GM18907 (cell line): ENCODE measurements at regions not wholly inside any gene's neighbourhood (a gene's known extent, or its start where the extent isn't known, plus 50 kb on each side); places are given as distances from the start of the nearest gene placed in this dataset.

Experiments used
- ATAC-seq: cut with Tn5 transposase; IDR thresholded peaks from one replicate; pipeline ENCODE4 v1.9.1; 2021; ENCODE audit warnings: mild to moderate bottlenecking, moderate library complexity; ENCODE audit not compliant: unreplicated experiment

- ATAC-seq = no peak
Observed at GRCh38 chr3:174767853-174768382, 91.2 kb upstream of the NAALADL2 start.

DNA sequence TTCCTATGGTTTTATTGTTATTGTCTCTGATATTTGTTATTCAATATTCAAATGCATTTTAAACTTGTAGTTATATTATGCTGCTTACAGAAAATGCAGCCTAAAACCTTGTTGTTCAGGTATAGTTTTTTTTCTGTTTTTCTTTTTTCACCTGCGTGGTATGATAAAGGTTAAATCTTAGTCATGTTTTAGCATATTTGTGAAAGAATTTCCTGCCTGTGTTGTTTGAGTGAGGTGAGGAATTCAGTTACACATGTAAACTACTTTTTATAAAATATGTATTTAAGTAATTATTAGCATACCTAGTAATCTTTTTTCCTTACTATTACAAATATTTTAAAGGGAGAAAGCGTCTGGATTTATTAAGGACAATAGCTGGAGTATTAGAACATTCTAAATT is 90.0 kb upstream of the NAALADL2 start:
- ATAC-seq = no peak

GRCh38 chr3:174775603-174776002 is 83.5 kb upstream of the NAALADL2 start:
- ATAC-seq = no peak

GRCh38 chr3:174776123-174776522 is 83.0 kb upstream of the NAALADL2 start:
- no peak for ATAC-seq

- ATAC-seq = no peak
Observed at GRCh38 chr3:174776636-174777035, 82.5 kb upstream of the NAALADL2 start.

- no peak for ATAC-seq
Observed at GRCh38 chr3:174777813-174778212, 81.3 kb upstream of the NAALADL2 start.

DNA sequence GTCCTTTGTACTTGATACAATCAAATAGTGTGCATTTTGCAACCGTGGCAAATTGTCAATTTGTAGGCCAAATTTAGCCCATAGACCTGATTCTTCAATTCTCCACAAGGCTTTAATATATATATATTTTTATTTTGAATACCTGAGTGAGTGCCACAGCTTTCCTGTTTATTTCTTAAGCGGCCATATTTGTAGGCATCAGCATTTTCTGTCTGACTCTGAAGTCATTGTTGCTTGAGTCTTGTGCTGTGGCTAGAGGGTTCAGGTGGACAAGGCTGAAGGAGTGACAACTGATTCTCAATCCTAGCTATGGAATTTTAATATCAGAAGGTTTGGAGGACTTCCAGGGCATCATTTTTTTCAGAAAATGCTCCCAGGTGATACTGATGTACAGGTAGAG is 75.6 kb upstream of the NAALADL2 start:
- ATAC-seq = no peak

- no peak for ATAC-seq
Observed at GRCh38 chr3:174784206-174784934, 74.8 kb upstream of the NAALADL2 start.

DNA sequence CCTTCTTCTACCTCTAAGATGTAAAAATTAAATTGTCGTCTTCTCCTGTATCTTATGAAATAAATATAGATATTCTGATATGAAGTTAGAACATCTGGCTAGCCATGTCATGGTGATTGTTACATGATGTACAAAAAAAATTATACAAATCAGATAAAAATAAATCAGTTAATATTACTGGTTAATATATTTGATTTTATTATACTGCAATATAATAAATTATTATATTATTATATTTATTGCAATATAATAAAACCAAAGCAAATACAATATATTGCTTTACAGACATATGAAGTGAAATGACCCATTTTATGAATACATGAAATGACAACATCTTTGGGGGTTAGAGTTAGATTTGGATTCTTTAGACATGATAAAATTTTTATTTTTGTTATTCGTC is 72.3 kb upstream of the NAALADL2 start:
- ATAC-seq = no peak

- no peak for ATAC-seq
Observed at GRCh38 chr3:174791161-174791560, 68.0 kb upstream of the NAALADL2 start.

- ATAC-seq = no peak
Observed at GRCh38 chr3:174792864-174793263, 66.3 kb upstream of the NAALADL2 start.
